HG02588 (cell line): ENCODE measurements at regions not wholly inside any gene's neighbourhood (a gene's known extent, or its start where the extent isn't known, plus 50 kb on each side); places are given as distances from the start of the nearest gene placed in this dataset.

ENCODE experiments used
- ATAC-seq: cut with Tn5 transposase; IDR thresholded peaks from one replicate; pipeline ENCODE4 v1.9.1; 2021; ENCODE audit warnings: mild to moderate bottlenecking, moderate library complexity; ENCODE audit not compliant: unreplicated experiment

GRCh38 chr11:128232588-128232987, 354.8 kb downstream of the ETS1 start:
- ATAC-seq: no peak

- no peak for ATAC-seq
Measured at GRCh38 chr11:128231845-128232410, 355.4 kb downstream of the ETS1 start.

- no peak for ATAC-seq
Measured at GRCh38 chr11:128227466-128227865, 359.9 kb downstream of the ETS1 start.

- ATAC-seq: no peak
Measured at GRCh38 chr11:128226106-128226716, 361.1 kb downstream of the ETS1 start.

- ATAC-seq: no peak
Measured at GRCh38 chr11:128222245-128222884, 365.0 kb downstream of the ETS1 start.

- no peak for ATAC-seq
Measured at GRCh38 chr11:128219731-128220120, 367.6 kb downstream of the ETS1 start.

- ATAC-seq: no peak
Measured at GRCh38 chr11:128216198-128216597, 371.2 kb downstream of the ETS1 start.

GRCh38 chr11:128215238-128215882, 372.0 kb downstream of the ETS1 start:
- ATAC-seq: no peak

- no peak for ATAC-seq
Measured at GRCh38 chr11:128214263-128214662, 373.1 kb downstream of the ETS1 start.

- no peak for ATAC-seq
Measured at GRCh38 chr11:128213461-128213860, 373.9 kb downstream of the ETS1 start.

GRCh38 chr11:128212324-128212723, 375.0 kb downstream of the ETS1 start:
- no peak for ATAC-seq

GRCh38 chr11:128210148-128210940, 377.0 kb downstream of the ETS1 start:
- ATAC-seq: no peak

GRCh38 chr11:128209138-128209435, 378.3 kb downstream of the ETS1 start:
- no peak for ATAC-seq

- ATAC-seq: no peak
Measured at GRCh38 chr11:128208329-128209137, 378.8 kb downstream of the ETS1 start.

GRCh38 chr11:128207861-128208321, 379.5 kb downstream of the ETS1 start:
- no peak for ATAC-seq

GRCh38 chr11:128206461-128206860, 380.9 kb downstream of the ETS1 start:
- no peak for ATAC-seq

- no peak for ATAC-seq
Measured at GRCh38 chr11:128205796-128206195, 381.6 kb downstream of the ETS1 start.

GRCh38 chr11:128204898-128205297, 382.5 kb downstream of the ETS1 start:
- no peak for ATAC-seq

GRCh38 chr11:128201801-128202200, 385.6 kb downstream of the ETS1 start:
- ATAC-seq: no peak

- no peak for ATAC-seq
Measured at GRCh38 chr11:128201009-128201408, 386.3 kb downstream of the ETS1 start.
